ENCODE measurements at regions not wholly inside any gene's neighbourhood (a gene's known extent, or its start where the extent isn't known, plus 50 kb on each side); places are given as distances from the start of the nearest gene placed in this dataset.

- Histone ChIP-seq H3K36me3 (ENCODE audit: control insufficient read depth in 4 of 4, insufficient read depth in 4 of 4, low read length in 4 of 4) (no peaks in the 10 kb centered on the region), H3K4me1 (ENCODE audit: control insufficient read depth in 5 of 5, insufficient read depth in 5 of 5, low read length in 5 of 5) (no peaks in the 10 kb centered on the region), H3K9me3 (ENCODE audit: control insufficient read depth in 4 of 4, insufficient read depth in 3 of 4, low read length in 3 of 4) (peaks cover 0 to 2% (median 0%) of the 10 kb centered on the region in 4 donors), H3K4me3 (no peak overlapping the region), H3K27ac (ENCODE audit: low read depth in 1 of 2, low read length in 1 of 2) (no peak overlapping the region), H3K27me3 (ENCODE audit: control insufficient read depth in 3 of 3, insufficient read depth in 3 of 3, low read length in 2 of 3) (no peaks in the 10 kb centered on the region), H3K9ac (ENCODE audit: insufficient read depth in 1 of 2, low read length in 2 of 2) (no peak overlapping the region)
- WGBS, 2 donors: 87 to 95% methylated on average over 4 of the region's 4 CpGs
- TF ChIP-seq CTCF (IDR thresholded peaks at IDR 0.05; ENCODE audit: control extremely low read depth, extremely low read depth): no peak
- DNase-seq: no peak
- ATAC-seq (ENCODE audit: insufficient read depth, low FRiP score): no peak
These were observed 150.0 kb downstream of the SHOX2 start for GRCh38 chr3:157956176-157956575.

- no peaks in the 10 kb centered on the region for H3K27me3 ChIP-seq (ENCODE audit: control insufficient read depth in 3 of 3, insufficient read depth in 3 of 3, low read length in 2 of 3)
- peaks cover 0 to 4% (median 0%) of the 10 kb centered on the region in 4 donors for H3K9me3 ChIP-seq (ENCODE audit: control insufficient read depth in 4 of 4, insufficient read depth in 3 of 4, low read length in 3 of 4)
- H3K36me3 ChIP-seq (ENCODE audit: control insufficient read depth in 4 of 4, insufficient read depth in 4 of 4, low read length in 4 of 4): no peaks in the 10 kb centered on the region
- WGBS, 2 donors: 68 to 87% methylated on average over 2 of the region's 2 CpGs
- no peaks in the 10 kb centered on the region for H3K4me1 ChIP-seq (ENCODE audit: control insufficient read depth in 5 of 5, insufficient read depth in 5 of 5, low read length in 5 of 5)
- no peak overlapping the region for H3K27ac ChIP-seq (ENCODE audit: low read depth in 1 of 2, low read length in 1 of 2)
- TF ChIP-seq CTCF (IDR thresholded peaks at IDR 0.05; ENCODE audit: control extremely low read depth, extremely low read depth): no peak
- ATAC-seq (ENCODE audit: insufficient read depth, low FRiP score) (no peak), DNase-seq (no peak)
- H3K4me3 ChIP-seq: no peak overlapping the region
- no peak overlapping the region for H3K9ac ChIP-seq (ENCODE audit: insufficient read depth in 1 of 2, low read length in 2 of 2)
These were observed 152.7 kb downstream of the SHOX2 start for GRCh38 chr3:157953565-157953964.

GRCh38 chr3:157948605-157949383 lies 157.4 kb downstream of the SHOX2 start:
- no peak for TF ChIP-seq CTCF (IDR thresholded peaks at IDR 0.05; ENCODE audit: control extremely low read depth, extremely low read depth)

More at GRCh38 chr3:157948605-157949383, 157.4 kb downstream of the SHOX2 start:
- Histone ChIP-seq H3K9ac (ENCODE audit: insufficient read depth in 1 of 2, low read length in 2 of 2) (no peak overlapping the region), H3K4me1 (ENCODE audit: control insufficient read depth in 5 of 5, insufficient read depth in 5 of 5, low read length in 5 of 5) (no peaks in the 10 kb centered on the region), H3K27ac (ENCODE audit: low read depth in 1 of 2, low read length in 1 of 2) (no peak overlapping the region), H3K4me3 (no peak overlapping the region), H3K36me3 (ENCODE audit: control insufficient read depth in 4 of 4, insufficient read depth in 4 of 4, low read length in 4 of 4) (no peaks in the 10 kb centered on the region), H3K27me3 (ENCODE audit: control insufficient read depth in 3 of 3, insufficient read depth in 3 of 3, low read length in 2 of 3) (no peaks in the 10 kb centered on the region), H3K9me3 (ENCODE audit: control insufficient read depth in 4 of 4, insufficient read depth in 3 of 4, low read length in 3 of 4) (peaks cover 0 to 2% (median 0%) of the 10 kb centered on the region in 4 donors)
- ATAC-seq (ENCODE audit: insufficient read depth, low FRiP score) (no peak), DNase-seq (no peak)
- WGBS, 2 donors: 48 to 68% methylated on average over 5 of the region's 5 CpGs

Data from lung (tissue), 11 donors.